Heart left ventricle (tissue), 13 donors: ENCODE measurements at regions not wholly inside any gene's neighbourhood (a gene's known extent, or its start where the extent isn't known, plus 50 kb on each side); places are given as distances from the start of the nearest gene placed in this dataset.

Source experiments
- POLR2A ChIP-seq, 2 donors: fragments of 450-650 bp; IDR thresholded peaks; one replicate each; pipeline ENCODE4 v1.6.1; 2017; ENCODE audit warnings: antibody characterized with exemption in 2 of 2, mild to moderate bottlenecking in 2 of 2, moderate library complexity in 2 of 2
- TF ChIP-seq, protein P1 (sequence below), 12 donors: fragments of 200-600 bp; sonication (generic) in 4 of 12; IDR thresholded peaks; one replicate each; pipeline versions ENCODE4 v1.5.0 to v1.8.0; 2018 to 2022; ENCODE audit warnings: antibody characterized with exemption in 12 of 12, mild to moderate bottlenecking in 5 of 12
- donor health status: ischemic (EF 13 %, LVEDD 7.1; RV severe dilation, severe dysfunction).
- donor health status: DM: no; HTN: yes; CAD: no.
- donor health status: DM: no; HTN: no; CAD: no.
- donor health status: ischemic (EF 25% LVEDD 6.9; RV normal size, moderate dysfunction).
- donor health status: ischemic (EF 25% LVEDD 5.7; RV mildly dilated, moderate dysfunction).
- donor health status: ischemic (EF 35%, LVEDD 5.7; RV mildly dilated, moderate dysfunction).
- donor health status: nonischemic (EF 11% LVEDD 7.7; RV severe dilation, severe dysfunction).
- donor health status: DM: yes; HTN: yes; CAD: no.
- donor health status: PGD.
- donor health status: ischemic (EF 29% LVEDD 5.4; RV normal size, mild dysfunction).
- donor health status: nonischemic (EF 23%, LVEDD 6.1; RV moderate dilation, normal function).

DNA sequence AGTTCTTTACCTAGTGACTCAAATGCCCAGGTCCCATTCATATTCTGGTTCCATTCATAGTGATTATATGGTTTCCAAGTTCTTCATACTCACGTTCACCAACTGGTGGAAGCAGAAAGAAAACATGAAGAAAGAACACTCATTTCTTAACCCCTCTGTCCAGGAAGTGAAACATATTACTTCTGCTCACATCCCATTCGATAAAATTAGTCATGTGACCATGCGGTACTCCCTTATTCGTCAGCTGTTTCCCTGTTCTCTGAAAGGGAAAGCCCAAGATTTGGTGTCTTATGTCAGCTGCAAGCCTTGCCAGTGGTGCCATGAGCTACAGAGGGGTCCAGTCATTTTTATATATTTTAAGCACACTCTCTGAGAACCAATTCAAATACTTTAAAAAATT, 387.0 kb upstream of the DMAC1 start:
- no peak for TF ChIP-seq POLR2A (IDR thresholded peaks at IDR 0.05)
- TF ChIP-seq, protein P1, sequence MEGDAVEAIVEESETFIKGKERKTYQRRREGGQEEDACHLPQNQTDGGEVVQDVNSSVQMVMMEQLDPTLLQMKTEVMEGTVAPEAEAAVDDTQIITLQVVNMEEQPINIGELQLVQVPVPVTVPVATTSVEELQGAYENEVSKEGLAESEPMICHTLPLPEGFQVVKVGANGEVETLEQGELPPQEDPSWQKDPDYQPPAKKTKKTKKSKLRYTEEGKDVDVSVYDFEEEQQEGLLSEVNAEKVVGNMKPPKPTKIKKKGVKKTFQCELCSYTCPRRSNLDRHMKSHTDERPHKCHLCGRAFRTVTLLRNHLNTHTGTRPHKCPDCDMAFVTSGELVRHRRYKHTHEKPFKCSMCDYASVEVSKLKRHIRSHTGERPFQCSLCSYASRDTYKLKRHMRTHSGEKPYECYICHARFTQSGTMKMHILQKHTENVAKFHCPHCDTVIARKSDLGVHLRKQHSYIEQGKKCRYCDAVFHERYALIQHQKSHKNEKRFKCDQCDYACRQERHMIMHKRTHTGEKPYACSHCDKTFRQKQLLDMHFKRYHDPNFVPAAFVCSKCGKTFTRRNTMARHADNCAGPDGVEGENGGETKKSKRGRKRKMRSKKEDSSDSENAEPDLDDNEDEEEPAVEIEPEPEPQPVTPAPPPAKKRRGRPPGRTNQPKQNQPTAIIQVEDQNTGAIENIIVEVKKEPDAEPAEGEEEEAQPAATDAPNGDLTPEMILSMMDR (IDR thresholded peaks at IDR 0.05) = no peak
